G401 (cell line): ENCODE measurements at regions not wholly inside any gene's neighbourhood (a gene's known extent, or its start where the extent isn't known, plus 50 kb on each side); places are given as distances from the start of the nearest gene placed in this dataset.
"Not testable (repeated sequence)": the region's sequence is repeated elsewhere in the genome, so short reads cannot be mapped to it uniquely, and the experiment has no call there.

Experiments
- DNase-seq: peaks from one replicate; pipeline ENCODE4 v3.0.0-alpha.2; 2015; ENCODE audit warnings: low spot score
- in situ Hi-C: cut with HindIII; loops from 2 replicates; pipeline ENCODE4 v1.10.0; 2016; ENCODE audit warnings: low sequenced_read_pairs, mixed read lengths

DNA sequence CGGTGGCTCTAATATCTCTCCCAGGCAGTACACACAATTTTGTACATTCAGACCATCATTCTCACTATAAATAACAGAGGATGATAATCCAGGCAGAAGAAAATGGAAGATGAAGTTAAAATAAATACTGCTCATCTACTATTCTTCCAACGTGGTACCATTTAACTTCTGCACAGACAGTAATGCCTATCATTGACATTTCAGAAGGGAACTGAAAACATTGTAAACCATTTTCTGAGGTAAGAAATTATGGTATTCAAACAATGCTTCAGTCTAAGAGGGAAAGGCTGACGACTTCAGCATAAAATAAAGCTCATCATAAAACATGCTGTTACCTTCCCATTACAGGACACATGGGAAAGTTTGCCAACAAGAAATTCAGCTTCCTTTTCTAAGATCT, 814.4 kb downstream of the NR4A2 start:
- in situ Hi-C loops, result no loop called here

DNA sequence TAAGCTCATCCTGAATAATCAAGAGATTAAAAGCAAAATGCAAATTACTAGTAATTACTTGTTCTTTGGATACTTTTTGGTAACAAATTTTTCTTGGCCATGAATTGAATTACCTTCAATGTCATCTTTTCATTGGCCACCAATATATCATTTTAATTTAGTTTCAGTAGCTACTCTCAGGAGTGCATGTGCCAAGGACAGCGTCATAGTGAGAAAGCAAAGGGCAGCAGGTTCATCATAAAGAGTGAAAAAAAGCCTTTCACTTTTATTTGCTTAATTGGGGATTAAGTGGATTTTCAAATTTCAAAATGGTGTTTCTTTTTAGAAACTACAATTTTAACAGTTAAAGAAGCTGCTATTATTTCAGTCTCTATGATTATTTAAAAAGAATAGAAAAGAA, 815.2 kb downstream of the NR4A2 start:
- DNase-seq, result no peak
- in situ Hi-C loops, result no loop called here

More for the DNA sequence above, 814.4 kb downstream of the NR4A2 start:
- DNase-seq, result no peak

DNA sequence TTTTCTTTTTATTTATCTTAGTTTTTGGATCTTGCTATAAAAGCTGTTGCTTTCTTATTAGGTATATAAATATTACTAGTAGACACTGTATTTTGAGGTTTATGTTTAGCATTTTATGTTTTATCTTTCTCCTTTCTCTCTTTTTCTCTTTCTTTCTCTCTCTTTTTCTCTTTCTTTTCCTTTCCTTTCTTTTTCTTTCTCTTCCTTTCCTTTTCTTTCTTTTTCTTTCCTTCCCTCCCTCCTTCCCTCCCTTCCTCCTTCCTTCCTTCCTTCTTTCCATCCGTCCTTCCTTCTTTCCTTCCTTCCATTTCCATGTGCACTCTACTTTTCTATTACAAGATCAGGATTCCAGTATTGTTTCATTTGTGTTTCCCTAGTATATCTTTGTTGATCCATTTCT, 814.8 kb downstream of the KCNJ3 start:
- DNase-seq, result no peak
- in situ Hi-C loops, result no loop called here

DNA sequence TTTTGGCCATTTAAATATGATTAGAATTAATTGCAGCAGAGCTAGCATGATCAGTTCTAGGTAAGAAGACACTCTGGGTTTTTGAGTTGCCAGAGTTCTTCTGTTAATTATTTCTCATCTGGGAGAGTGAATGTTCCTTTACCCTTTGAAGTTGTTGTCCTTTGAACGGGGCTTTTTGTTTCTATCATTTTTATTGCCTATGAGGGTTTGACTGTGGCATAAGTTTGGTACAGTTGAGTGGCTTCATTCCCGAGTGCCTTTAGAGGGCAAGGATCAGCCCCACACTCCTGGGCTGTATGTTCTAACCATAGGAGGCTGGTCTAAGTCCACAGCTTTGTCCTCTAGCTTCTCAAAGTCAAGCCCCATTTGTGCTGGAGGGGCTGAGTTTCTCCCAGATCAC, 804.3 kb downstream of the KCNJ3 start:
- in situ Hi-C loops, result no loop called here
- DNase-seq, result no peak

DNA sequence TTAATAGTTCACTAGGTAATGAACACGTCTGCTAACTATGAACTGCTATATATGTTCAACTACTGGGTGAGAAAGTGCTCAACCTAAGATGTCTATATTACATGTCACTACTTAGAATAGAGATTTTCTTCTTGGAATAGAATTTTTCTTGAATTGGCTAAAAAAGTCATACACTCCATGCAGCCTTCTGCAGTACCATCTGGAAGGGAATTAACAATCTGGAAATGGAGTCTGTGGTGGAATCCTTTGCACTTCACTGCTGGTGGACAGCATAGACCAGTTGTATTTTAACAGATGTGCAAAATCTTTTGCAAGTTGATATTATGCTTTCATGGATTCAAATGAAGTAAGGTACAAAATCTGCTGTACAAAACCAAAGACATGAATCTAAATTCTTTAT, 799.6 kb downstream of the KCNJ3 start:
- in situ Hi-C loops, result no loop called here
- no peak for DNase-seq

DNA sequence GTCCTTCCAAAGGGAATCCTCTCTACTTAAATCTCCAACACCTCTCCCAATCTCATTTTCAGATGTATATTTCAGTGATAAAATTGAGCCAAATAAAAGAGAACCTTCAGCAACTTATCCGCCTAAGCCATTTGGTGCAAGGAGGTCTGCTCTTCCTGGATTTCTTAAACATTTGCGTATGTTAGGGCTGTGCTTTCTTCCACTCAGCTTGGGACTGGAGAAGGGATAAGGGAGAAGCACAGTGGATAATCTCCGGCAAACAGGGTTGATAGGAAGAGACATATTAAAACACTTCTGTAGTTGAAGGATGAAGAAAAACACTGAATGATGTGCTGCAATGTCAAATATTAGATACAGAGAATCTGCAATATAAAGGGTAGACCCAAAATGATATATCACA, 796.2 kb downstream of the KCNJ3 start:
- in situ Hi-C loops, result no loop called here
- no peak for DNase-seq

DNA sequence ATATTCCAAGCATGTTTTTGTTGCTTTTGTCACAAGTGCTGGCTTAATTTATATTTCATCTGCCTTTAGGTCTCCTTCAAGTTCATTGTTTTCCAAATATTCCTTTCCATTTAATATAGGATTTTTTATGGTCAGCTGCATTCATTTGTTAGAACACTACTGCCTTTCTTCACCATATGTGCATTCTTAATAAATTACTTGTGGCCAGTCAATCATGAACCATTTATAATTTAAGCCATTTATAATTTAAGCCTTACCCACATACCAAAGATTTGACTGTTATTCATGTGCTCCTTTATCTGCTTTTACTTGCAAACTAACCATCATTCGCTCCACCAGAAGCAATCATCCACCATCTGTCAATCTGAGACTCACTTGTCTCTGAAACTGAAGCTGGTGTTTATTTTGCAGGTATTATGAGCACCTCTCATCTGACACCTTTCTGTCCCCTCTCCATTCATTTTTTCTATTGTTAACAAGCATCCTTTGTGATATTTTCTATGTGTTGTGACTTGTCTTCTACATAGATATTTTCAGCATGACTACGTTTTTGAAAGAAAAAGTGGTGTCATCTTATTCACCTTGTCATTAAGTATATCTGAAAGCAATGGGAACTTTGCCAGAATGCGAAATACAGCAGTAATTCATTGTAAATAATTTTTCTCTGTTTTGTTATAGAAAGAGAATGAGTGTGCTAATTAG, 786.8 kb downstream of the KCNJ3 start:
- DNase-seq, result peak; percentile 24
- in situ Hi-C loops, result no loop called here

DNA sequence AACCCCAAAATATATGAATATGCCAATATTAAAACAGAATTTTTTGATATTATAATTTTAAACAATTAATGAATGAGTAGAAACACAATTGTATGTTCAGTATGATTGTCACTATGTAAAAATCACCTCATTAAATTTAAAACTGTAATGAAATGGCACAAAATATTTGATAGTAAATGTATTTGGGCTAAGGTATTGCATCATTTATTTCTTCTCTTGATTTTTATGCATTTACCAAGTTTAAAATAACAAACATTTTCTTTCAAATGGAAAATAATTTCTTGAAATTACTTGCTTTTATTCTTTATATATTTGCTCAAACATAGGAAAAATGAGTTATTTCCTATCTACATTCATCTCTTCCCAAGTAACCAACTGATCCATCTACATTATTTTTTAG, 782.6 kb downstream of the KCNJ3 start:
- in situ Hi-C loops, result no loop called here
- DNase-seq, result no peak

DNA sequence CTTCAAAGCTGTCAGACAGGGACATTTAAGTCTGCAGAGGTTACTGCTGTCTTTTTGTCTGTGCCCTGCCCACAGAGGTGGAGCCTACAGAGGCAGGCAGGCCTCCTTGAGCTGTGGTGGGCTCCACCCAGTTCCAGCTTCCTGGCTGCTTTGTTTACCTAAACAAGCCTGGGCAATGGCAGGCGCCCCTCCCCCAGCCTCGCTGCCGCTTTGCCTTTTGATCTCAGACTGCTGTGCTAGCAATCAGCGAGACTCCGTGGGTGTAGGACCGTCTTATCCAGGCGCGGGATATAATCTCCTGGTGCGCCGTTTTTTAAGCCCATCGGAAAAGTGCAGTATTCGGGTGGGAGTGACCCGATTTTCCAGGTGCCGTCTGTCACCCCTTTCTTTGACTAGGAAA, 773.5 kb downstream of the KCNJ3 start:
- in situ Hi-C loops, result not testable (repeated sequence)

DNA sequence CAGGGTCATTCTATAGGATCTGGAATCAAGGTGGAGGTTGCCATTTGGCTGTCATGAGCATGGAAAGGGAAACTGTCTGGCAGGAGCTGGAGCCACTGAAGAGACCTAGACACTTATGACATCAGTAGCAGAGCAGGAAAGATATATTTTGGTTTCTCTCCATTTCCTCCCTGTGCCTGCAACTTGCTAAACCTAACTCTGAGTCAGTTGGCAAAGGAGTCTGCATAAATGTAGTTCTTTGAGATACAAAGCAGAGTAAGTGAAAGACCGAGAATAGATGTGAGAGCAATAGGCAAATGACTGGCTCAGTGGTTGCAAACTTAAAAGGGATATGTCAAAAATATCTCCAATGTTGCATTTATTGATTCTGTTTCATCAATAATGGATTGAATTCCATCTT, 757.7 kb downstream of the KCNJ3 start:
- in situ Hi-C loops, result no loop called here
- DNase-seq, result no peak

More for the DNA sequence above, 773.5 kb downstream of the KCNJ3 start:
- not testable (repeated sequence) for DNase-seq

DNA sequence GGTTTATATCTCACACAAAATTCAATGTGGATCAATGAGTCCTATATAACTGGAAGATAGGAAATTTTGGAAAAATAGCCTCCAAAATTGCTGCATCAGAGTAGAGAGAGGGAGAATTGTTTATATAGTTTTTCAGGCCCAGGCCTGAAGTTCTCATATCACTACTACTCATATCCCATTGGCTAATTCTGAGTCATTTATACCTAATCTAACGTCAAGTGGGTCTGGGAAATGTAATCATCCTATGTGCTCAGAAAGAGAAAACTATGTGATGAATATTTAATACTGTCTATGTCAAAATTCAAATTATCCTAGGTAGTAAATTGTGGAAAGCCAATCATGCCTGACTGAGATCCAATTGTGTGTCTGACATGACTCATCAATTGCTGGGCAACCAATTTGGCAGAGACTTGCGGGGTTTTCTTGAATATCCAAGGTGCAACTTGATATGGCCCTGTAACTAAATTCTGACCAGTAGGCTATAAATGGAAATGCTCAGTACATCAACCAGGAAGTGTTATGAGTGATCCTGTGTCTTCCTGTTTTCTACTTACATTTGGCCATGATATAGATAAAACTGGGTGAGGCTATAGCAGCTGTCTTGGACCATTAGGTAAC, 744.4 kb downstream of the KCNJ3 start:
- no peak for DNase-seq
- in situ Hi-C loops, result no loop called here

DNA sequence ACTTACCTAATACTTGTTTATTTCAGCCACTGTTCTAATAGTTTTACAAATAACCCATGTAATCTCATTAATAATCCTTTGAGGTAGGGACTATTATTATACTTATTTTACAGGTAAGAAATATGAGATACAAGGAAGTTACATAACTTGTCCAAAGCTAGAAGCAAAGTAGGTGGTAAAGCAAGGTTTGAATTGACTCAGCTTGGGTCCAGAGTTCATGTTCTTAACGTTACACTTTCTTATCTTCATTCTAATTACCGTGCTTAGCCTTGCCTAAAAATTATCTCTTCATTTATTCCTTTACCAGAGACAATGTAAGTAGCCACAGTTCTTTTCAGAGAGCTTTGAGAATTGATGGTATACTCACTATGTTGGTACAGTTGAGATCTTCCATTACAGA, 743.6 kb downstream of the KCNJ3 start:
- in situ Hi-C loops, result no loop called here
- no peak for DNase-seq

DNA sequence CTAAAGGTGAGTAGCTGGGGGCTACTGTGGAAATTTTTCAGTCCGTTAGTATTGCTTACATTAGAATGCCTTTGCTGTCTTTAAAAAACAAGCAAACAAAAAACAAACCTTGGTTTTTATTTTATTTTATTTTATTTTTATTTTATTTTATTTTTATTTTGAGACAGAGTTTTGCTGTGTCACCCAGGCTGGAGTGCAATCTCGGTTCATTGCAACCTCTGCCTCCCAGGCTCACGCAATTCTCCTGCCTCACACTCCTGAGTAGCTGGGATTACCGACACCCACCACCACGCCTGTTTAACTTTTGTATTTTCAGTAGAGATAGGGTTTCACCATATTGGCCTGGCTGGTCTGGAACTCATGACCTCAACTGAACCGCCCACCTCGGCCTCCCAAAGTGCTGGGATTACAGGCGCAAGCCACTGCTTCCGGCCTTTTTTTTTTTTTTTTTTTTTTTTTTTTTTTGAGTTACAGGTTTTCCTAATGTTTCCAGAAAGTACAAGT, 732.6 kb downstream of the KCNJ3 start:
- DNase-seq, result no peak
- in situ Hi-C loops, result no loop called here

DNA sequence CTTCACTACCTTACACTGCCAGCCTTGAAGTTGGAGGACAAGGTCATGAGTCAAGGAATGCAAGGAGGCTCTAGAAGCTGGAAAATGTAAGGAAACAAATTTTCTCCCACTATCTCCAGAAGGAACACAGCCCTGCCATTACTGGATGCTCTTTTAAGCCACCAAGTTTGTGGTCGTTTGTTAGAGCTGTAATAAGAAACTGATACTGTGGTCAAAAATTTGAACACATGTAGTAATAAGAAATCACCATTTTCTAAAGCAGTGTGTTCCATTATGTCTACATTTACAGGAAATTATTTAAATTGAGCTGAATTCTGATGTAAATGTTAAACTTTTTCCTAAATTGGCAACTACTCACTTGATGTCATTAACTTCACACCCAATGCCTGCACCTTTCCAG, 729.0 kb downstream of the KCNJ3 start:
- in situ Hi-C loops, result no loop called here
- no peak for DNase-seq

DNA sequence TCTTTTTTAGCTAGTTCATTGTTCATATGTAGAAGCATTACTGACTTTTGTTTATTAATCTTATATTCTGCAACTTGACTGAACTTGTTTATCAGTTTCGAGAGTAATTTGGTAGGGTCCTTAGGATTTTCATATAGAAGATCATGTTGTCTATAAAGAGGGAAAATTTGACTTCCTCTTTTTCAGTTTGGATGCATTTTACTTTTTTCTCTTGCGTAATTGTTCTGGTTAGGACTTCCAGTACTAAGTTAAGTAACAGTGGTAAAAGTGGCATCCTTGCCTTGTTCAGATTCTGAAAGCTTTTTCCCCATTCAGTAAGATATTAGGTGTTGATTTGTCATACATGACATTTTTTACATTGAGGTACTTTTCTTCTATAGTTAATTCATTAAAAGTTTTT, 726.0 kb downstream of the KCNJ3 start:
- DNase-seq, result no peak
- in situ Hi-C loops, result no loop called here

DNA sequence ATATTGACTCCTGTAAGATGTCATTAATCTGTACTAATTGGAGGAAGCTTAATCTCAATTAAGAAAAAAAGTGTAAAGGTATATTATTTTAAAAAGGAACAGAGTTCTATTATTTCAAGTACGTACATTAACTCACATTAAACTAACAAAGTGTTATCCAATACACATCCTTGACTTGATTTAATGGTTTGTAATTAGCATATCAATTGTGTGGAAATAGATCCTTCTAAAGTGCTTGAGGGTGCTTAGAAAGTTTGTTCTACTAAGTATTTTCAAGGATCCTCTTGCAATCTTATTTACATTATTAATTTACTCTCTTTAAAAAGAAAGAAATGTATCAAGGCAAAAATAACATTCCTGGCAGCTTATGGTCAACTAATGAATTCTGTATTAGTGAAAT, 720.3 kb downstream of the KCNJ3 start:
- DNase-seq, result no peak
- in situ Hi-C loops, result no loop called here

DNA sequence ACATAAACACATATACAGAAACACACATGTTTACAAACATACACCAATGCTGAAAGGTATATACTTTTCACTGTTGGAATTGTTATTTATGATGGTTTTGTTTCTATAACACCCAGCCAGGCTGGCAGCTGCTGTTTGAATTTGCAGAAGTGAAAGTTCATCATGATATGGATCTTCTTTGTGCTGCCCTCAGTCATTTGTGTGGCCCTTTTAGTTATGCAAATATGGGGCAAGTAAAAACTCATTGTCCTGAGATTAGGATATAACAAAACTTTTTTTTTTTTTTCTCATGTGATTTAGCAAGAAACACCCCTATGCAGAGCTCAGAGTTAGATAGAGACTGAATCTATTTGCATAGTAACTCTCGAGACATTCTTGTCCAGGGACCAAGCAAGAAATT, 714.1 kb downstream of the KCNJ3 start:
- no peak for DNase-seq
- in situ Hi-C loops, result no loop called here

DNA sequence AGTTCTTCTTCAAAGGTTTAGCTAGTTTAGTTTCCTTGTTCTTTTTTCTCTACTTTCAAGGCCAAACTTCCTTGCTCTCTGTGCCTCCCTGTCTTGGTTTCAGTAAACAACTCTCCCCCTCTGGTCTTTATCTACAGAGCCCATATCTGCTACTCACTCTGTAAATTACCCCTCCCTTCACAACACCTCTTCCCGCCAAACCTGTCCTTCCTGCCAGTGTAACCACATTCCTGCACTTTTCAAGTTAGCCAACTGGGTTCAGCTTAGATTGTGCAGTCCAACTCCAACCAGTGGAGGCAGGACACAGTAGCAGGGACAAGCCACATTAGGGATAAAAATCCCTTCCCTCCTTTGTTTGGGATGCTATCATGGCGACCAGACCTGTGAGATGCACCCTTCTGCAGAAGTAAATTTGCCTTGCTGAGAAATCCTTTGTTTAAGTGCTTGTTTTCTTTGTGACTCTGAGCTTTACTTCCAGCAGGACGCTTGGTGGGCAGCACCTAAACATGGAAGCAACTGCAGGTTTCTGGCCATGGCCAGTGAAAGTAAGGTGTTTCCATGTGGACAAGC, 706.0 kb downstream of the KCNJ3 start:
- in situ Hi-C loops, result loop anchor here (10.0 kb wide), 1 partner anchor 360 kb away; no protein-coding TSS in a partner anchor
- no peak for DNase-seq

DNA sequence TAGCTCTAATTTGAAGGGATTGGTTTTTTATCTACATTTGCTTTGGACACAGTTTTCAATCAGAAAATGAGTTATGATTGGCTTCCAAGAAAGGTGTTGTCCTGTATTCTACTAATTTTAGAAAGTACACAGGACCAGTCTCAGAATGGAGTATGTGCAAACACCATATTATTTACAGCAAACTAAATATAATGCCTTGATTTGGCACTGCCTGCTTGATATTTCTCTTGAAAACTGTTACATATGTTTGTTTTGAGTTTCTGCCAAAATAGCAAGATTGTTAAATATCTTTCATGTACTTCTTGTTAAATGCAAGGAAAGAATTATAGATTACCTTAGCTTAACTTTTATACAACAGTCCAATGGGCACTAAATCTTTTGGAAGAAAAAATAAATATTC, 694.9 kb downstream of the KCNJ3 start:
- DNase-seq, result no peak
- in situ Hi-C loops, result no loop called here

DNA sequence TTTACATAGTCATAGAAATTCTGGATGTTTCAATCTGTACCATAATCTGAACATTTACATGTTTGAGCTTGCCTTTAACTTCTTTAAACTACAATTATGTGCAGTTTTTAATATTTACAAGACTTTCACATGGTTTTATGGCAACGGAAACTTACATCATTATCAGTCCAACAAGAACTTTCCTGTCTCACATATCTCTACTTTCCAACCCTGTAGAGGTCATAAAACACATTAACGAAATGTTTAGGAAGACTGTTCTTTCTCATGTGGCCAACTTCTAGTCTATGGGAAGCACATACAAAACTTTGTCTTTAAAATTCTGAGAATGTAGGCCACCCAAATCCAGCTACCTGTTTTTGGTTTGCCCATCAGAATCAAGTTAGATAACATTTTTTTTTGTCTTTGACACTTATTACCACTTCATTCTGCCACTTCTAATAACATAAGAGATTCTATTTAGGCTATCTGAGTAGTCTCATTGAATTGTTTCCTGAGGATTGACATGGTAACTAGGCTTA, 693.2 kb downstream of the KCNJ3 start:
- in situ Hi-C loops, result no loop called here

More for the DNA sequence above, 693.2 kb downstream of the KCNJ3 start:
- DNase-seq, result no peak
